ENCODE measurements at regions not wholly inside any gene's neighbourhood (a gene's known extent, or its start where the extent isn't known, plus 50 kb on each side); places are given as distances from the start of the nearest gene placed in this dataset.

GRCh38 chr15:60095711-60096110, 91.6 kb downstream of the FOXB1 start:
- TF ChIP-seq, protein P1, sequence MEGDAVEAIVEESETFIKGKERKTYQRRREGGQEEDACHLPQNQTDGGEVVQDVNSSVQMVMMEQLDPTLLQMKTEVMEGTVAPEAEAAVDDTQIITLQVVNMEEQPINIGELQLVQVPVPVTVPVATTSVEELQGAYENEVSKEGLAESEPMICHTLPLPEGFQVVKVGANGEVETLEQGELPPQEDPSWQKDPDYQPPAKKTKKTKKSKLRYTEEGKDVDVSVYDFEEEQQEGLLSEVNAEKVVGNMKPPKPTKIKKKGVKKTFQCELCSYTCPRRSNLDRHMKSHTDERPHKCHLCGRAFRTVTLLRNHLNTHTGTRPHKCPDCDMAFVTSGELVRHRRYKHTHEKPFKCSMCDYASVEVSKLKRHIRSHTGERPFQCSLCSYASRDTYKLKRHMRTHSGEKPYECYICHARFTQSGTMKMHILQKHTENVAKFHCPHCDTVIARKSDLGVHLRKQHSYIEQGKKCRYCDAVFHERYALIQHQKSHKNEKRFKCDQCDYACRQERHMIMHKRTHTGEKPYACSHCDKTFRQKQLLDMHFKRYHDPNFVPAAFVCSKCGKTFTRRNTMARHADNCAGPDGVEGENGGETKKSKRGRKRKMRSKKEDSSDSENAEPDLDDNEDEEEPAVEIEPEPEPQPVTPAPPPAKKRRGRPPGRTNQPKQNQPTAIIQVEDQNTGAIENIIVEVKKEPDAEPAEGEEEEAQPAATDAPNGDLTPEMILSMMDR (conservative IDR thresholded peaks at IDR 0.05 in 1 of 2, IDR thresholded peaks at IDR 0.05 in 1 of 2; ENCODE audit: low read depth in 1 of 2, low read length in 2 of 2) = no peak
- no peak for TF ChIP-seq EZH2 (IDR thresholded peaks at IDR 0.05; ENCODE audit: low read length, missing control alignments)

Data from fibroblast of lung (primary cell).